ENCODE measurements at regions not wholly inside any gene's neighbourhood (a gene's known extent, or its start where the extent isn't known, plus 50 kb on each side); places are given as distances from the start of the nearest gene placed in this dataset.

GRCh38 chr3:41041462-41041861 is 157.8 kb upstream of the CTNNB1 start:
- no peak for DNase-seq (ENCODE audit: low read depth in 2 of 2)

DNA sequence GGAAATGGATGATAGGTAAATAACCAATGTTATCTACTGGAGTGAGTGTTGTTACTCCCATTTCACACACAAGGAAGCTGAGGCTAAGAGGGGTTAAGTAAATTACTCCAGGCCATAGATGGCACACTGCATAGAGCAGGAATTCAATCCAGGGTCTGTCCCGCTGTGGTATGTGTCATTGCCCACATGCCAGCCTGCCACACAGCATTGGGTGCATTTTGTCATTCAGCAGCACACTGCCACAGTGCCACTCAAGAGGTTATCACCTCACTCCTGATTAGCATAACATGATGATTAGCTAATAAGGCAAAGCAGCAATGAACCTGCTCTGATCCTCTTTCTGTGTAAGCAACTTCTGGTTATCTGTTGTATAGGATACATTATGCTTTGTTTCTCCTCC is 157.4 kb upstream of the CTNNB1 start:
- no peak for DNase-seq (ENCODE audit: low read depth in 2 of 2)

- DNase-seq (ENCODE audit: low read depth in 2 of 2), result no peak
Observed at GRCh38 chr3:41044523-41044922, 154.8 kb upstream of the CTNNB1 start.

GRCh38 chr3:41045491-41045890 is 153.8 kb upstream of the CTNNB1 start:
- no peak for DNase-seq (ENCODE audit: low read depth in 2 of 2)

DNA sequence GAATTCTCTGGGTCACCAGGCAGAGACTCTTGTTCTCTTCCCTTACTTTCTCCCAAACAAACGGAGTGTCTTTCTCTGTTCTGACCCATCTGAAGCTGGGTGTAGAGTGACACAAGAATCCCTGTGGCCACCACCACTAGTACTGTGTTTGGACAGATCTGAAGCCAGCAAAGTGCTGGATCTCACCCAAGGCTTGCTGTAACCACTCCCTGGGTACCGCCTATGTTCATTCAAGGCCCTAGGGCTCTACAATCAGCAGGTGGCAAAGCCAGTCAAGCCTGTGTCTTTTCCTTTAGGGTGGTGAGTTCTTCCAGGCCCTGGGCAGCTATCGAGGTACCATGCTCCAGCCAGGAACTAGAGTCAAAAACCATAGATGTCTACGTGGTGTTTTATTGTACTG is 149.2 kb upstream of the CTNNB1 start:
- DNase-seq (ENCODE audit: low read depth in 2 of 2), result no peak

DNA sequence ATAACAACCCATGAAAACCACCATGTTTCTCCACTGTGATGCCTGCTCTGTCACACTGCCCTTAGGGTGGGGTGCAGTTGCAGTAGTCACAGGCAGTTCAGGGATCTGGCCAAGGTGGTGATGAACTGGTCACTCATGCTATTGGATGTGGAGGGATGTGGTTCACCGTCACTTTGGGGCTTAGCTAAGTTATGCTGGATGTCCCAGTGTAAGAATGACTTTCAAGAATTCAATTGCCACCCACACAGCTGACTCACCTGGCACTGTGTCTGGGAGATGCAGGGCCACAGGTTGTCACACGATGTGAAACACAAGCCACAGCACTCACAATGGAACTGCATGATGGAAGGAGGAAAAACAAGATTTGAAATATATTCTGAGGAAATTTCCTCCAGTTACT is 146.1 kb upstream of the CTNNB1 start:
- no peak for DNase-seq (ENCODE audit: low read depth in 2 of 2)

GRCh38 chr3:41060106-41060505 is 139.2 kb upstream of the CTNNB1 start:
- no peak for DNase-seq (ENCODE audit: low read depth in 2 of 2)

GRCh38 chr3:41064070-41064469 is 135.2 kb upstream of the CTNNB1 start:
- no peak for DNase-seq (ENCODE audit: low read depth in 2 of 2)

DNA sequence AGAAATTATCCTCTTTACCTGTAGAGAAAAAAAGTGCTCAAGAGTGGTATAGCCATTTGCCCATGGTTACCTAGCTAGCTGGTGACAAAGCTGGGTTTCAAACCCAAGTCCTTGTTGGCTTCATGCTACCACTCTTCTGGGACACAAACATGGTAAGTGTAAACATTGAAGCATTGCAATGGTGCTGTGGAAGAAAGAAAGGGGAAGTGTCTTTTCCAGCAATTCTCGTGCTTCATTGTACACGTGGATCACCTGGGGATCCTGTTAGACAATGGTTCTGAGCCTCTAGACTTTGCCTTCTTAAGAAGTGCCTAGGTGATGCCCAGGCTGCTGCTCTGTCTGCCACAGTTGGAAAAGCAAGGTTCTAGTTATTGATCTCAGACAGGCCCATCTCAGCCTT is 134.8 kb upstream of the CTNNB1 start:
- no peak for DNase-seq (ENCODE audit: low read depth in 2 of 2)

- no peak for DNase-seq (ENCODE audit: low read depth in 2 of 2)
Observed at GRCh38 chr3:41065340-41065739, 134.0 kb upstream of the CTNNB1 start.

DNA sequence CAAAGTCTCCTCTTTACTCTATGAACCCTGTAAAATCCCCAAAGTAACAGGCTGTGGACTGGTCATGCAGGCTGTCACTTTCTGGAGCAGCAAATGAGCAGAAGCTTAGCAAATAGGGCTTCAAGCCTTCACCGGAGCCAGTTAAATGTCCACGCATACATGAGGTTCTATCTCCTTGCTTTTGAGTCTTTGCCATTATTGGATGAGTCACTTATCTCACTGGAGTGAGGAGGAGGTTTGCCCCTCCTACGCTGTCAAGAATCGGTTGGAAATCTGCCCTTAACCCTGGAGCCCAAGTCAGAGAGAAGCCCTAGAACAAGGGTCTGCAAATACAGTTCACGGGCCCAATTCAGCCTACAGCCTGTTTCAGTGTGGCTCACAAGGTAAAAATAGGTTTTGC is 126.1 kb upstream of the CTNNB1 start:
- DNase-seq (ENCODE audit: low read depth in 2 of 2), result no peak

GRCh38 chr3:41075975-41076374 is 123.3 kb upstream of the CTNNB1 start:
- no peak for DNase-seq (ENCODE audit: low read depth in 2 of 2)

DNA sequence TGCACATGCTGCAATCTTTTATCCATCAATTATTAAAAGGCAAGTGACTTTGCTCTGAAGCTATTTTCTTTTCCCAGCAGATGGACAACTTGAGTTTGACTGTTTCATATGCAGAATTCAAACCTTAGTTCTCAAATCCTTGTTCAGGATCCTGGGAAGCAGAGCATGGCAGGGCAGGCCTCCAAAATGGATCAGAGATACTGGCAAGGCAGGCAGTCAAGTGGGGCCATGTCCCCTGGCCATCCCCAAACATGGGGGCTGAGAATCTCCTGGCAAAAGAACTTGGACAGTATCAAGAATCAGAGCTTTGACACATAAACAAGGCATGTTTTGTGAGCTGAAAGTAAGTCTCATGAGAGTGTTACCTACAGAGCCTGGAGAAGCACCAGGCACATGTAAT is 122.9 kb upstream of the CTNNB1 start:
- DNase-seq (ENCODE audit: low read depth in 2 of 2), result no peak

GRCh38 chr3:41080141-41080540 is 119.2 kb upstream of the CTNNB1 start:
- DNase-seq (ENCODE audit: low read depth in 2 of 2), result no peak

DNA sequence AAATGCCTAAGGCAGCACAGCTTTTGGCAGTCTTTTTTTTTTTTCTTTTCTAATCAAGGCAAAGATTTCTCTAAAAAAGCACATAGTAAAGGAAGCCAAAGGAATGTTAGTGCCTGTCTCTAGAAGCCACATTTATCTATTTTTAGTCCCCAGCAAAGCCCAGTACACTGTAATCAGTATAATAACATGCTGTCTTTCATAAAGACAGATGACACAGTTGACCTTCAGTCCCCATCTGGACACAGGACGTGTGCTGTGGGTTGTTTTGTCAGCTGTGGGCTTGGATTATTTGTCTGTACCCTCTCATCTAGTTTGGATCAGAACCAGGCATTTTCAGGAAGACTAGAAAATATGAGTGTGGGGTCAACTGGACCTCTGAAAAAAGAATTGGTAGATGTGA is 110.4 kb upstream of the CTNNB1 start:
- DNase-seq (ENCODE audit: low read depth in 2 of 2), result no peak

DNA sequence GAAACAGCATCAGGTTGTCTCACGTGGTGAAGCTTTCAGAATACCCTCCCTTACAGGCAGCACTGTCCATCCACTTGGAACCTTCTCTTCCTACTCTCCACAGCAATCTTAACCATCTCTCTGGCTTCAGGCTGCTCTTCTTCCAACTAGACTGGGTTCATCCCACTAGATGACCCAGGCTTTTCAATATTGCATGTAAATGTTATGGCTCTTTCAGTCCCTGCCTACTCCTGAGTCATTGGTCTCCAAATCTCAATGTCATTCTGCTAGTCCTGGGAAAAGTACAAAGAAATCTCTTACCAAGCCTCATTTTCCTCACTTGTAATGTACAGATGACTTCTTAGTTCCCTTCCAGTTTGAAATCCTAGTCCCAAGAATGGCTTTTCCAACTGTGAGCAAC is 109.7 kb upstream of the CTNNB1 start:
- DNase-seq (ENCODE audit: low read depth in 2 of 2), result no peak

DNA sequence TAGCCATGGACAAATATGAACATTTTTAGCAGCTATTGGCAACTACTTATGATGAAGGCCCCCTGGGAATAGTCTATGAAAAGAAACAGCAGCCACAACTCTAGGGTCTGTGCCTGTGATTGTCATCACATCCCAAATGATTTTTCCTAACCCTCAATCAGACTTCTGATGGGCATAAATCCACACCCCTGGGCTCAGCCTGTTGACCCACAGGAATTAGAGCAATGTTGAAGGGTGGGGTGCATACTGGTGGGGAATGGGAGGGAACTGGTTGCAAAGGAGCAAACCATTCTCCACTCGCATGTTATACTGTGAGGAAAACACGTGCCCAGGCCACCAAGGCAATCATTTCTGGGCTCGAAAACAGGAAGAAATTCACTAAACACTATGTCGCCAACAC is 106.5 kb upstream of the CTNNB1 start:
- no peak for DNase-seq (ENCODE audit: low read depth in 2 of 2)

DNA sequence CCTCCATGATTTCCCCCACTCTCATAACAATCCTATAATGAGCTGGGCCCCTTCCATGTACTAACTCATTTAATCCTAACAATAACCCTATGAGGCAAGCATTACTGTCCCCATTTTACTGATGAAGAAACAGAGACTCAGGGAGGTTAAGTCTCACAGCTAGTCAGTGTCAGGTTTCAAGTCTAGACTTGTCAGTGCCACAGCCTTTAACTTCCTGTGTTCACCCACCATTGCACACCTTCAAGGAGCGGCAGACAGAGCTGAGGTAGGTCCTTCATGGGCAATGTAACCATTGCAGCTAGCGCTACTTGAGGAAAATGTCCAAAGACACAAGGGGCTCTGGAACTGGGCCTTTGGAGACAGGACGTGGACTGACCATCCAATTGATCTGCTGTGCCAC is 105.8 kb upstream of the CTNNB1 start:
- no peak for DNase-seq (ENCODE audit: low read depth in 2 of 2)

GRCh38 chr3:41094351-41094750 is 105.0 kb upstream of the CTNNB1 start:
- no peak for DNase-seq (ENCODE audit: low read depth in 2 of 2)

GRCh38 chr3:41095702-41096101 is 103.6 kb upstream of the CTNNB1 start:
- DNase-seq (ENCODE audit: low read depth in 2 of 2), result no peak

GRCh38 chr3:41097896-41098496 is 101.3 kb upstream of the CTNNB1 start:
- DNase-seq (ENCODE audit: low read depth in 2 of 2), result no peak

DNA sequence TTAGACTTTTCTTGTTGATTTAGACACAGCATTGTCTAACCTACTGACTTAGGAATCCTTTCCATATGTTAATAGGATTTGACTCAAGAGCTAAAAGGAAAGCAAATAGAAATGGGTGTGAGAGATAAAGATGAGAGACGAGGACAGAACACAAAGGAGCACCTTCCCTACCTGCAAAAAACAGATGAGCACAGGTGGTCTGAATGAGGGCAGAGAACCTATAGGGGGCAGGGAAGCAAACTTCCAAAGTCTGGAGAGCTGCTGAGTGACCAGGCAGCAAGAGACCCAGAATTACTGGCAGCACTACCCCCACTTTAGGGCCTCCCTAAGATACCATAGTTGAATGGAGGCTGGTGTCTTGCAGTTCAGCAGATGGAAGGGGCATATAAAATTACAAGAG is 98.1 kb upstream of the CTNNB1 start:
- DNase-seq (ENCODE audit: low read depth in 2 of 2), result no peak

GRCh38 chr3:41102053-41102556 is 97.2 kb upstream of the CTNNB1 start:
- DNase-seq (ENCODE audit: low read depth in 2 of 2), result no peak

- no peak for DNase-seq (ENCODE audit: low read depth in 2 of 2)
Observed at GRCh38 chr3:41102750-41103149, 96.6 kb upstream of the CTNNB1 start.

All from activated CD8-positive, alpha-beta memory T cell treated with anti-CD3 and anti-CD28 coated beads for 4 hours (primary cell).